ENCODE measurements at regions not wholly inside any gene's neighbourhood (a gene's known extent, or its start where the extent isn't known, plus 50 kb on each side); places are given as distances from the start of the nearest gene placed in this dataset.

DNA sequence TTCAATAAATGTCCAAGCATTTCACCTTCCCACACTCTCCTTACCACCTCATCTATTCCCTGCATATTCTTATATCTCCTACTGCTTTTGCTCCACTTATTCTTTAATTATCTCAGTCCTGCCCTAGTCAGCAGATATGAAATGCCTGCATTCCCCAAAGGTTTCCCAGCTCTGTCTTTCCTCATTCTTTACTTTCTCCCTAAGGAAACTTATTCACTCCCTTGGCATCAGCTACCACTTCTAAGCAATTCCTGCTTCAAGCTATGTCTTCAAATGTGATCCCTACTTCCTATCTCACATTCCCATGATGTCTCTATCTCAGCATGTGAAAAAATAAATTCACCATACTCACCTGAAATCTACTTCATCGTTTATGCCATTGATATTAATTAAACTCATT lies 111.8 kb downstream of the CAPZA3 start:
- Histone ChIP-seq H3K79me2 (ENCODE audit: control insufficient read depth, insufficient read depth, low read length) (no peaks in the 10 kb centered on the region), H3K27ac (ENCODE audit: extremely low read depth, low read depth, low read length) (no peak overlapping the region), H3K4me2 (ENCODE audit: insufficient read depth, low read length) (no peak overlapping the region), H3K9me1 (ENCODE audit: control insufficient read depth, insufficient read depth, low read length) (no peaks in the 10 kb centered on the region), H3K4me1 (replicated peaks in 1 of 2; ENCODE audit: control insufficient read depth in 2 of 2, insufficient read depth in 2 of 2, low read length in 2 of 2) (no peaks in the 10 kb centered on the region; a peak in 1 of 5 replicates), H3K36me3 (ENCODE audit: control insufficient read depth, insufficient read depth, low read length) (no peaks in the 10 kb centered on the region), H4K20me1 (replicated peaks; ENCODE audit: control insufficient read depth, insufficient read depth, low read length) (no peaks in the 10 kb centered on the region), H3K9ac (ENCODE audit: insufficient read depth in 1 of 2, low read depth in 2 of 2, low read length in 2 of 2) (no peak overlapping the region), H3K9me3 (replicated peaks; ENCODE audit: control insufficient read depth, insufficient read depth, low read depth, low read length) (no peaks in the 10 kb centered on the region), H2AFZ (ENCODE audit: low read depth, low read length) (no peak overlapping the region), H3K27me3 (ENCODE audit: control insufficient read depth in 2 of 2, insufficient read depth in 2 of 2, low read length in 2 of 2) (no peaks in the 10 kb centered on the region), H3K4me3 (no peak overlapping the region)
- FAIRE-seq, result no peak
- POLR2A ChIA-PET, result no interaction called here
- BruUV-seq (replicated peaks), result no TSS peak
- in situ Hi-C loops (cut with MboI), result no loop called here
- WGBS (ENCODE audit: insufficient coverage, low coverage, missing lambda C conversion rate), result 11% methylated on average over 1 of the region's 1 CpG
- no peak for ATAC-seq
- CTCF ChIA-PET (ENCODE audit: low intra/inter-chr PET ratio), result no interaction called here
- intact Hi-C loops (cut with micrococcal nuclease), result no loop called here
- DNase-seq (ENCODE audit: extremely low read depth in 1 of 4, low spot score in 3 of 4), result no peak
- TF ChIP-seq ZNF780A (CRISPR knock-in tag; IDR thresholded peaks at IDR 0.05) (no peak), KDM4B (IDR thresholded peaks at IDR 0.05; ENCODE audit: borderline replicate concordance in 2 of 2, low read depth in 1 of 2) (no peak), SAFB (IDR thresholded peaks at IDR 0.05; ENCODE audit: borderline replicate concordance, low read depth, low read length) (no peak), MED1 (CRISPR knock-in tag; IDR thresholded peaks at IDR 0.05; ENCODE audit: borderline replicate concordance) (no peak), PHF20 (IDR thresholded peaks at IDR 0.05; ENCODE audit: partially characterized antibody) (no peak), CEBPB (tag; IDR thresholded peaks at IDR 0.05) (no peak), TGIF2 (CRISPR knock-in tag; IDR thresholded peaks at IDR 0.05) (no peak), HMG20B (CRISPR knock-in tag; IDR thresholded peaks at IDR 0.05) (no peak)
- TF ChIP-seq, protein P1, sequence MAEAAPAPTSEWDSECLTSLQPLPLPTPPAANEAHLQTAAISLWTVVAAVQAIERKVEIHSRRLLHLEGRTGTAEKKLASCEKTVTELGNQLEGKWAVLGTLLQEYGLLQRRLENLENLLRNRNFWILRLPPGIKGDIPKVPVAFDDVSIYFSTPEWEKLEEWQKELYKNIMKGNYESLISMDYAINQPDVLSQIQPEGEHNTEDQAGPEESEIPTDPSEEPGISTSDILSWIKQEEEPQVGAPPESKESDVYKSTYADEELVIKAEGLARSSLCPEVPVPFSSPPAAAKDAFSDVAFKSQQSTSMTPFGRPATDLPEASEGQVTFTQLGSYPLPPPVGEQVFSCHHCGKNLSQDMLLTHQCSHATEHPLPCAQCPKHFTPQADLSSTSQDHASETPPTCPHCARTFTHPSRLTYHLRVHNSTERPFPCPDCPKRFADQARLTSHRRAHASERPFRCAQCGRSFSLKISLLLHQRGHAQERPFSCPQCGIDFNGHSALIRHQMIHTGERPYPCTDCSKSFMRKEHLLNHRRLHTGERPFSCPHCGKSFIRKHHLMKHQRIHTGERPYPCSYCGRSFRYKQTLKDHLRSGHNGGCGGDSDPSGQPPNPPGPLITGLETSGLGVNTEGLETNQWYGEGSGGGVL (CRISPR knock-in tag; IDR thresholded peaks at IDR 0.05), result no peak
- TF ChIP-seq, protein P2, sequence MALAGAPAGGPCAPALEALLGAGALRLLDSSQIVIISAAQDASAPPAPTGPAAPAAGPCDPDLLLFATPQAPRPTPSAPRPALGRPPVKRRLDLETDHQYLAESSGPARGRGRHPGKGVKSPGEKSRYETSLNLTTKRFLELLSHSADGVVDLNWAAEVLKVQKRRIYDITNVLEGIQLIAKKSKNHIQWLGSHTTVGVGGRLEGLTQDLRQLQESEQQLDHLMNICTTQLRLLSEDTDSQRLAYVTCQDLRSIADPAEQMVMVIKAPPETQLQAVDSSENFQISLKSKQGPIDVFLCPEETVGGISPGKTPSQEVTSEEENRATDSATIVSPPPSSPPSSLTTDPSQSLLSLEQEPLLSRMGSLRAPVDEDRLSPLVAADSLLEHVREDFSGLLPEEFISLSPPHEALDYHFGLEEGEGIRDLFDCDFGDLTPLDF (CRISPR knock-in tag; IDR thresholded peaks at IDR 0.05), result no peak
- TF ChIP-seq, protein P3, sequence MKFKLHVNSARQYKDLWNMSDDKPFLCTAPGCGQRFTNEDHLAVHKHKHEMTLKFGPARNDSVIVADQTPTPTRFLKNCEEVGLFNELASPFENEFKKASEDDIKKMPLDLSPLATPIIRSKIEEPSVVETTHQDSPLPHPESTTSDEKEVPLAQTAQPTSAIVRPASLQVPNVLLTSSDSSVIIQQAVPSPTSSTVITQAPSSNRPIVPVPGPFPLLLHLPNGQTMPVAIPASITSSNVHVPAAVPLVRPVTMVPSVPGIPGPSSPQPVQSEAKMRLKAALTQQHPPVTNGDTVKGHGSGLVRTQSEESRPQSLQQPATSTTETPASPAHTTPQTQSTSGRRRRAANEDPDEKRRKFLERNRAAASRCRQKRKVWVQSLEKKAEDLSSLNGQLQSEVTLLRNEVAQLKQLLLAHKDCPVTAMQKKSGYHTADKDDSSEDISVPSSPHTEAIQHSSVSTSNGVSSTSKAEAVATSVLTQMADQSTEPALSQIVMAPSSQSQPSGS (CRISPR knock-in tag; IDR thresholded peaks at IDR 0.05), result no peak
- TF ChIP-seq, protein P4, sequence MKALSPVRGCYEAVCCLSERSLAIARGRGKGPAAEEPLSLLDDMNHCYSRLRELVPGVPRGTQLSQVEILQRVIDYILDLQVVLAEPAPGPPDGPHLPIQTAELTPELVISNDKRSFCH (CRISPR knock-in tag; IDR thresholded peaks at IDR 0.05), result no peak
- TF ChIP-seq, protein P4 (tag; IDR thresholded peaks at IDR 0.05), result no peak

Measured in K562 (cell line).